Caco-2 (cell line): ENCODE measurements at regions not wholly inside any gene's neighbourhood (a gene's known extent, or its start where the extent isn't known, plus 50 kb on each side); places are given as distances from the start of the nearest gene placed in this dataset.

Experiments used
- BruUV-seq: library from RNA; stranded (reverse); fragments of 400-500 nt; replicated peaks from 2 replicates; lab custom pipeline; 2021; lab: Mats Ljungman, UMichigan
- CTCF ChIA-PET: fragments of 300-600 bp; sonication (Branson Sonifier 250); formaldehyde crosslinking; loops from one replicate; lab custom pipeline; 2022; ENCODE audit warnings: antibody characterized with exemption; lab: Charles Lee
- POLR2A ChIA-PET: fragments of 300-600 bp; sonication (Branson Sonifier 250); formaldehyde crosslinking; loops from one replicate; lab custom pipeline; 2022; ENCODE audit warnings: antibody characterized with exemption; lab: Charles Lee
- DNase-seq, 2 experiments: peaks; one replicate each; pipeline versions ENCODE4 v3.0.0 to v3.0.0-alpha.2; 2020 to 2022
- H3K27me3 ChIP-seq: replicated peaks from 2 replicates; pipeline ENCODE4 v1.6.0; 2011; ENCODE audit warnings: low read length; ENCODE audit not compliant: control insufficient read depth, insufficient read depth
- H3K36me3 ChIP-seq: 2 replicates; pipeline ENCODE4 v1.5.1; 2011; ENCODE audit warnings: low read length; ENCODE audit not compliant: control insufficient read depth, insufficient read depth
- H3K4me1 ChIP-seq: fragments of 250-450 bp; sonication (Bioruptor Pico); 2 replicates; pipeline ENCODE4 v1.5.1; 2020; ENCODE audit warnings: mild to moderate bottlenecking
- H3K4me3 ChIP-seq: 2 replicates; pipeline ENCODE4 v1.5.1; 2011; ENCODE audit warnings: low read depth, mild to moderate bottlenecking, control low read depth, low read length
- H3K9me3 ChIP-seq: fragments of 250-450 bp; sonication (Bioruptor Pico); 2 replicates; pipeline ENCODE4 v1.5.1; 2020; ENCODE audit warnings: mild to moderate bottlenecking, moderate library complexity
- H3K27ac Mint-ChIP-seq: one replicate; pipeline ENCODE4 v1.8.0; 2022; ENCODE audit warnings: mixed read lengths; ENCODE audit not compliant: unreplicated experiment
- H3K27me3 Mint-ChIP-seq: one replicate; pipeline ENCODE4 v1.8.0; 2022; ENCODE audit warnings: mixed read lengths; ENCODE audit not compliant: insufficient read depth, unreplicated experiment
- H3K36me3 Mint-ChIP-seq: one replicate; pipeline ENCODE4 v1.8.0; 2022; ENCODE audit warnings: mild to moderate bottlenecking, mixed read lengths; ENCODE audit not compliant: insufficient read depth, unreplicated experiment
- H3K4me1 Mint-ChIP-seq: one replicate; pipeline ENCODE4 v1.8.0; 2022; ENCODE audit warnings: low read depth, mixed read lengths; ENCODE audit not compliant: unreplicated experiment
- H3K4me3 Mint-ChIP-seq: one replicate; pipeline ENCODE4 v1.8.0; 2022; ENCODE audit warnings: mild to moderate bottlenecking, moderate library complexity, mixed read lengths; ENCODE audit not compliant: unreplicated experiment
- H3K9me3 Mint-ChIP-seq: one replicate; pipeline ENCODE4 v1.8.0; 2022; ENCODE audit warnings: mixed read lengths; ENCODE audit not compliant: unreplicated experiment
- intact Hi-C: fragments of 100-400 bp; cut with micrococcal nuclease; formaldehyde crosslinking; loops from one replicate; pipeline ENCODE4 v1.10.0; 2022; ENCODE audit not compliant: unreplicated experiment
- TF ChIP-seq, protein P1 (sequence below), 2 experiments: fragments of 200-600 bp in 1 of 2; IDR thresholded peaks; 1 replicate in 1 of 2; 2 replicates in 1 of 2; pipeline versions ENCODE4 v1.5.1 to v1.8.0; 2011 to 2022; ENCODE audit warnings: antibody characterized with exemption in 1 of 2, control low read depth in 1 of 2, inconsistent platforms in 1 of 2, low read depth in 1 of 2, low read length in 1 of 2, mild to moderate bottlenecking in 1 of 2, moderate library complexity in 1 of 2; ENCODE audit not compliant: insufficient read depth in 1 of 2, severe bottlenecking in 1 of 2, unreplicated experiment in 1 of 2

DNA sequence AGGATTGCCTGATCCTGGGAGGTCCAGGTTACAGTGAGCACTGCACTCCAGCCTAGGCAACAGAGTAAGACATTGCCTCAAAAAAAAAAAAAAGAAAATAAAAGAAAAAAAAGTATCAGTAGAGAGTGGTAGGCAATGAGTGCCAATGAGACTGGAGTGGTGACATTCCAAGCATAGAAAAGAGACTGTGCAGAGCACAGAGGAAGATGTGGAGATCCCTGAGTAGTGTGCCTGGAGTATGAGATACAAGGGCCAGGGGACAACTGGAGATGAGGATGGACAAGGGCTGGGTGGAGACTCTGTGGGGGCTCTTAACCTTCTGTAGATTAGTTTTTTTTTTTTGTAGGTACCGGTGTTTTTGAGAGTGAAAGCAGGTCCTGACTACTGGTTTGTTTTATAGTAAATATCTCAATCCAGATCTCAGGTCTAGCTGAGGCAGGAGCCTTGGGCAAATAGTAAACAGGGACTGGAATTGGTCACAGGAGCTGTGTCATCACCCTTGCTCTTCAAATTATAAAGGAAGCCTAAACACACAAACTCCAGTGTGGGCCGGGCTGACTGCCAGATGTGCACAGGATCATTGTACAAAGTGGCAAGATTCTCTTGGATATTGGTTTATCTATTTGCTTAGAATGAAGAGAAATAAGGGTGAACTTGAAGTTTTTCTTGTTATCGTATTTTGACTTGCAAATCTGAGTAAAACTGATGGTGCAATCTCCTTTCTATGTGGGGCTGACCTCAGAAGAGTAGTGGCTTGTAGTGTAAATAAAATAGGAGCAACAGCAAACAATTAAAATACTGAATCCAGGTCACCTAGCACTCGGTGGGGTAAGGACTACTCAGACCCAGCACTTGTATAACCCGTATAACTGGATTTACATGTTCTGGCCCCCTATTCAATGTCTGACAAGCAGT lies 144.9 kb downstream of the SOX4 start:
- H3K36me3 ChIP-seq: no peaks in the 10 kb centered on the region
- H3K36me3 Mint-ChIP-seq: no peaks in the 10 kb centered on the region
- intact Hi-C loops: no loop called here
- peaks cover 41% of the 10 kb centered on the region for H3K4me1 Mint-ChIP-seq
- no peak overlapping the region for H3K4me3 ChIP-seq
- peak overlapping the region; percentile 9 for H3K27ac Mint-ChIP-seq
- ChIA-PET POLR2A (no interaction called here), CTCF (interaction anchor here (0.6 kb wide), 1 partner anchor 15 kb away, joined by 3 read pairs; no protein-coding TSS in a partner anchor)
- H3K4me3 Mint-ChIP-seq: no peak overlapping the region
- H3K9me3 ChIP-seq: no peaks in the 10 kb centered on the region
- no peaks in the 10 kb centered on the region for H3K9me3 Mint-ChIP-seq
- H3K27me3 Mint-ChIP-seq: no peaks in the 10 kb centered on the region
- no TSS peak for BruUV-seq
- no peaks in the 10 kb centered on the region for H3K27me3 ChIP-seq
- TF ChIP-seq, protein P1, sequence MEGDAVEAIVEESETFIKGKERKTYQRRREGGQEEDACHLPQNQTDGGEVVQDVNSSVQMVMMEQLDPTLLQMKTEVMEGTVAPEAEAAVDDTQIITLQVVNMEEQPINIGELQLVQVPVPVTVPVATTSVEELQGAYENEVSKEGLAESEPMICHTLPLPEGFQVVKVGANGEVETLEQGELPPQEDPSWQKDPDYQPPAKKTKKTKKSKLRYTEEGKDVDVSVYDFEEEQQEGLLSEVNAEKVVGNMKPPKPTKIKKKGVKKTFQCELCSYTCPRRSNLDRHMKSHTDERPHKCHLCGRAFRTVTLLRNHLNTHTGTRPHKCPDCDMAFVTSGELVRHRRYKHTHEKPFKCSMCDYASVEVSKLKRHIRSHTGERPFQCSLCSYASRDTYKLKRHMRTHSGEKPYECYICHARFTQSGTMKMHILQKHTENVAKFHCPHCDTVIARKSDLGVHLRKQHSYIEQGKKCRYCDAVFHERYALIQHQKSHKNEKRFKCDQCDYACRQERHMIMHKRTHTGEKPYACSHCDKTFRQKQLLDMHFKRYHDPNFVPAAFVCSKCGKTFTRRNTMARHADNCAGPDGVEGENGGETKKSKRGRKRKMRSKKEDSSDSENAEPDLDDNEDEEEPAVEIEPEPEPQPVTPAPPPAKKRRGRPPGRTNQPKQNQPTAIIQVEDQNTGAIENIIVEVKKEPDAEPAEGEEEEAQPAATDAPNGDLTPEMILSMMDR (IDR thresholded peaks at IDR 0.05; ENCODE audit: insufficient read depth in 1 of 2, low read depth in 1 of 2, low read length in 1 of 2, severe bottlenecking in 1 of 2, unreplicated experiment in 1 of 2): no peak
- peaks cover 25% of the 10 kb centered on the region for H3K4me1 ChIP-seq
- no peak for DNase-seq

- Histone ChIP-seq H3K9me3 (no peaks in the 10 kb centered on the region), H3K4me1 (peaks cover 25% of the 10 kb centered on the region), H3K27me3 (no peaks in the 10 kb centered on the region), H3K36me3 (no peaks in the 10 kb centered on the region), H3K4me3 (no peak overlapping the region)
- Mint-ChIP-seq H3K36me3 (no peaks in the 10 kb centered on the region), H3K4me3 (peak overlapping the region; percentile 34), H3K27me3 (no peaks in the 10 kb centered on the region), H3K9me3 (no peaks in the 10 kb centered on the region), H3K4me1 (peaks cover 41% of the 10 kb centered on the region), H3K27ac (peak overlapping the region; percentile 38)
- intact Hi-C loops: no loop called here
- no peak for DNase-seq
- ChIA-PET POLR2A (no interaction called here), CTCF (no interaction called here)
- TF ChIP-seq, protein P1 (IDR thresholded peaks at IDR 0.05; ENCODE audit: insufficient read depth in 1 of 2, low read depth in 1 of 2, low read length in 1 of 2, severe bottlenecking in 1 of 2, unreplicated experiment in 1 of 2): no peak
- no TSS peak for BruUV-seq
Observed at GRCh38 chr6:21739241-21739640, 145.7 kb downstream of the SOX4 start.

DNA sequence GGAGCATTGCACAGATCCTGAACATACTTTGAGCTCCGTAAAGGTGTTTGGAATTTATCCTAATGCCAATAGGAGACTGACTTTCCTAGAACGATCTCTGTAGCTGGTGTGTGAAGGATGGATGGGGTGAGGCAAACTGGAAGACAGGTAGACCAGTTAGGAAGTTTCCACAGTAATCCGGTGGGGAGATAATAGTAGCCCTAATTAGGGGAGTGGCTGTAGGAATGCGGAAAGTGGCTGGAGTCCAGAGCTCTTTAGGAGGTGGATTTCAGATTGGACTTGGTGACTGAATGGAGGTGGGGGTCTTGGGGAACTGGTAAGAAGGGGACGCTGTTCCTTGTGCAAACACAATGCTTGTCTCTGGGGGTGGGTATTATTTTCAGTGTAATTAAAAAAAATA lies 146.3 kb downstream of the SOX4 start:
- peaks cover 41% of the 10 kb centered on the region for H3K4me1 Mint-ChIP-seq
- peak in 1 of 2 experiments; percentile 13 for DNase-seq
- H3K9me3 ChIP-seq: no peaks in the 10 kb centered on the region
- no peaks in the 10 kb centered on the region for H3K27me3 ChIP-seq
- BruUV-seq: no TSS peak
- peaks cover 25% of the 10 kb centered on the region for H3K4me1 ChIP-seq
- H3K4me3 Mint-ChIP-seq: peak overlapping the region; percentile 34
- ChIA-PET CTCF (no interaction called here), POLR2A (no interaction called here)
- no peaks in the 10 kb centered on the region for H3K27me3 Mint-ChIP-seq
- H3K36me3 ChIP-seq: no peaks in the 10 kb centered on the region
- TF ChIP-seq, protein P1 (IDR thresholded peaks at IDR 0.05; ENCODE audit: insufficient read depth in 1 of 2, low read depth in 1 of 2, low read length in 1 of 2, severe bottlenecking in 1 of 2, unreplicated experiment in 1 of 2): no peak
- no peak overlapping the region for H3K4me3 ChIP-seq
- H3K9me3 Mint-ChIP-seq: no peaks in the 10 kb centered on the region
- intact Hi-C loops: no loop called here
- no peaks in the 10 kb centered on the region for H3K36me3 Mint-ChIP-seq
- peak overlapping the region; percentile 38 for H3K27ac Mint-ChIP-seq
